HG03025 (cell line): ENCODE measurements at regions not wholly inside any gene's neighbourhood (a gene's known extent, or its start where the extent isn't known, plus 50 kb on each side); places are given as distances from the start of the nearest gene placed in this dataset.
"Not testable (repeated sequence)": the region's sequence is repeated elsewhere in the genome, so short reads cannot be mapped to it uniquely, and the experiment has no call there.

Source experiments
- ATAC-seq: cut with Tn5 transposase; IDR thresholded peaks from one replicate; pipeline ENCODE4 v1.9.1; 2021; ENCODE audit warnings: mild to moderate bottlenecking, moderate library complexity; ENCODE audit not compliant: unreplicated experiment, low FRiP score

GRCh38 chr3:59171491-59171890 lies 121.7 kb upstream of the CFAP20DC start:
- no peak for ATAC-seq

DNA sequence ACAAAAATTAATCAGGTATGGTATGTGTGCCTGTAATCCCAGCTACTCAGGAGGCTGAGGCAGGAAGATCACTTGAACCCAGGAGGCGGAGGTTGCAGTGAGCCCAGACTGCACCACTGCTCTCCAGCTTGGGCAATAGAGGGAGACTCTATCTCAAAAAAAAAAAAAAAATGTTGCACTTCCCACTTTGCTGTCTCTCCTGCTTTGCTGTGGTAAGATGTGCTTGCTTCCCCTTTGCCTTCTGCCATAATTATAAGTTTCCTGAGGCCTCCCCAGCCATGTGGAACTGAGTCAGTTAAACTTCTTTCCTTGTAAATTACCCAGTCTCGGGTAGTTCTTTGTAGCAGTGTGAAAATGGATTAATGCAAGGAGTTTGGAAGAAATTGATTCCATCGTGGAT lies 120.3 kb upstream of the CFAP20DC start:
- not testable (repeated sequence) for ATAC-seq

DNA sequence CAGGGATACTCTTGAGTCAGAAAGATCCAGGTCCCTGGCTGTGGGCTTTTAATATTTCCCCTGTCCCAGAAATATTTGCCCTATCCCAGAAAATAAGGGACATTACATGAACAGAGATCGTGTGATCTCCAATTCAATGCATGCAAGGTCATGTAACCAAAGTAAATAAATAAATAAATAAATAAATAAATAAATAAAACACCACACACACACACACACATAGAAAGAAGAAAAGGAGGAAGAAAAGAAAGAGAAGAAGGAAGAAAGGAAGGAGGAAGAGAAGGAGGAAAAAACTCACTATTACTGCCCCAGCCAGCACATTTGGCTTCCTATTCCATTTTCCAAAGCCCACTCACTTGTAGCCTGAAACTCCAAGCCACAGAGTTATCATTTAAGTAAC lies 117.9 kb upstream of the CFAP20DC start:
- no peak for ATAC-seq

- ATAC-seq = no peak
Measured at GRCh38 chr3:59163953-59164352, 114.1 kb upstream of the CFAP20DC start.

DNA sequence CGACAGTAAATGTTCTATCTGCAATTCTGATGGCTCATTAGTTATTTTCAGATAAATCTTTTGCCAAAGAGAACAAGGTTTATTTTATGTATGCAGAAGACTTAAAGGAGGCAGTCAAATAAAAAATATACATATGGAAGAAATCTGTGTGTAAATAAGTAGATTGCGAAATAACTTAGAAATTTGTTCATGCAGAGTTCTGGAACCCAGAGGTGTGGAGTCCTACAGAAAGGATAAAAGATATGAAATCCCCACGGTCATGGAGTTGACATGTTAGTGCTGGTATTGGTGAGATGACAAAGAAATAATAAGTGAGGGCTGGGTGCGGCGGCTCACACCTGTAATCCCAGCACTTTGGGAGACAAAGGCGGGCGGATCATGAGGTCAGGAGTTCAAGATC lies 111.2 kb upstream of the CFAP20DC start:
- no peak for ATAC-seq

DNA sequence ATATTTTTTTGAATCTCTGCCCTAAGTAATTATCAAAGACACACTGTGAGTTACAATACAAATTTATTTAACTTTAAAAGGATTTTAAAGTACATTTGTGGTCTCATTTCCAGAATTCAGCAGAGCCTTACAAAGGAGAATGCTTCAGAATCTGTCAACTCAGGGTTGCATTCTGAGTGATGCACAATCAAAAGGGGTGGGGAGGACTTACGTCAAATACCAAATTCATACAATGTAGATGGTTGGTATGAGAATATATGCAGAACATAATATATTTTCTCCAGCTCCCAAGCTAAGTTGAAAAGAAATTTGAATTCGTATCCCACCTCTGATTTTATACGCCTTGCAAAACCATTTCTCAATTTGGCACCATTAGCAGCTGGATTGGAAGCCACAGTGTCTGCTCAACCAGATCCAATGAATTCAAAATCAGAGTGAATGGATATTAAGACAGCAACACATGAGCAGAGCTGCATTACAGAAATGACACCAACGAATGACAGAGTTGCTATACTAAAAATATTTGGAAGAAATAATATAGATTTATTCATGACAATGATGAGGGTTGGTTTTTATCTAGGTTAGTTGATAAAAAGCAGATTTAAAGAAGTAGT lies 110.4 kb upstream of the CFAP20DC start:
- no peak for ATAC-seq

DNA sequence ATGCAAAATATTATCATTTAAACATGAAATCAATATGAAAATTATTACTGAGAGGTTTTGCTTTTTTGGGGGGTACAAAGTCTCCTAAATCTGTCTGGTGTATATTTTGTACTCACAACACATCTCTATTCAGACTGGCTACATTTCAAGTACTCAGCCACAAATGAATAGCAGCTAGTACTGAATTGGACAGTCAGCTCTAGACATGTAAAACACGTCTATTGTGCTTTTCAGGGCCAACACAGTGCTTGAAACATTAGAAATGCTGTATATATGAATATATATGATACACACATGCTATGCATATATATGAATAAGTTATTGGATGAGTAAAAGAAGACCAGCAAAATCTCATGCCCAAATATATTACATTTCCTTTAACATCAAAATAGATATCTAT lies 103.8 kb upstream of the CFAP20DC start:
- no peak for ATAC-seq

- no peak for ATAC-seq
Measured at GRCh38 chr3:59152943-59153342, 103.1 kb upstream of the CFAP20DC start.

DNA sequence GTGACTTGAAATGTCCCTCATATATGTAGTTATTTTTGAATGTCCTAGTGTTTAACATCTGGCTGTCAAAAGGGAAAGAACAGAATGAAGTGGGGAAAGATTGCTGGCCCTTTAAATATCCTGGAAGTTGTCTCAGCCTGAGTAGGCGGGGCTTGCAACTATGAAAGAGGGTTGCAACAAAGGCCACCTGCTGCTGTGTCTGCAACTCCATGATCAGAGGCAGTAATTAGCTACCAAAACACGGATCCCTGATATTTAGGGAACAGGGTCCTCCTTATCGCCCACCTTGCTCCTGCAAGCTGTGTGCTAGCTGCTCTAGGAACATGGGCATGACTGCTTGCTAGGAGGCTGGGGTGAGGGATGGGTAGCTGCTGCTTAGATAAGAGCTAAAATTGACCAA lies 100.2 kb upstream of the CFAP20DC start:
- no peak for ATAC-seq

DNA sequence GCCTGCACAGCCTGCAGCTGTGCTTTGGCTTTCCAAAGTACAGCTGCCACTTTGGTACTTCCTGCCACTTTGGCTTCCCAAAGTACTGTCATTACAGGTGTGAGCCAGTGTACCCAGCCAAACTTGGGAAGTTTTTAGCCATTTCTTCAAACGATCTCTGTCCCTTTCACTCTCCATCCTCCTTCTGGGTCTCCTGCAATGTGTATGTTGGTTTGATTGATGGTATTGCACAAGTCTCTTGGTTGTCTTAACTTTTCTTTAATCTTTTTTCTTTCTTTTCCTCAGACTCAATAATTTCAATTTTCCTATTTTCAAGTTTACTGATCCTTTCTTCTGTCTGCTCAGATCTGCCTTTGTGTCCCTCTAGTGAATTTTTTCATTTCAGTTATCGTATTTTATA lies 99.3 kb upstream of the CFAP20DC start:
- no peak for ATAC-seq

DNA sequence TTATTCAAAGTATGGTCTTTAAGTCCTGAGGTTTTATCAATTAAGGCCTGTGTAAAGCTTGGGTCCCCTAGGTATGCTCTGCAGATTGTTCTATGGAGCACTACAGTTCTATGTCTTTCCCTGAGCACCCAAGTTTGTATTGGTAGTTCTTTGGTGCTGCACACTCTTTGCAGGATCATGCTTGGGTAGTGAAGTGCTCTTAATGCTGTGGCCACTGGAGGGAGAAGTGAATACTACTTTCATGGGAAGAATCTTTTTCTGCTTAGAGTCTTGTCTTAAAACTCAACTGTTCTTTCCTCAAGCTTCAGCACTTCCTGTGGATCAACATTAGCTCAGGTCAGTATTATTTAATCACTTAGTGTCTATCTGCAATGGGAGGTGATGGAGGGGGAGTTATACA lies 93.6 kb upstream of the CFAP20DC start:
- ATAC-seq = no peak

DNA sequence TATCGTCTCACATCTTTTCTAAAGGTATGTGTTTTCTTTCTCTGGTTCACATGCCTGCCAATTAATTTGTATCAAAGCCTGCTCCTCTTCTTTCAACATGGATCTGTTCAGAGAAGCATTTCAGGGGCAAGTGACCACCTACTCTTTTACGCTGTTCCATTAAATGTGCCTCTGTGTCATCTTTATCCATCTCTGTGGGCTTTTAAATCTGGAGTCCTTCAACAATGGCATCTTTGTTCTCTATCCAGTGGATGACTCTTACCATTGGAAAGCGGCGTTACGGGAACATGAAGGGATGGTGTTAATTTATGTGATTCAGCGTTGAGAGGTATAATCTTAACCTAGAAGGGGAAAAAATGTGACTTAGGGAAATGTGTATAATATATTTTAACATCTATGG lies 92.7 kb upstream of the CFAP20DC start:
- no peak for ATAC-seq

GRCh38 chr3:59138966-59139365 lies 89.1 kb upstream of the CFAP20DC start:
- no peak for ATAC-seq

GRCh38 chr3:59137415-59137814 lies 87.6 kb upstream of the CFAP20DC start:
- no peak for ATAC-seq

GRCh38 chr3:59136081-59136480 lies 86.3 kb upstream of the CFAP20DC start:
- ATAC-seq = no peak

GRCh38 chr3:59135096-59135495 lies 85.3 kb upstream of the CFAP20DC start:
- ATAC-seq = no peak

DNA sequence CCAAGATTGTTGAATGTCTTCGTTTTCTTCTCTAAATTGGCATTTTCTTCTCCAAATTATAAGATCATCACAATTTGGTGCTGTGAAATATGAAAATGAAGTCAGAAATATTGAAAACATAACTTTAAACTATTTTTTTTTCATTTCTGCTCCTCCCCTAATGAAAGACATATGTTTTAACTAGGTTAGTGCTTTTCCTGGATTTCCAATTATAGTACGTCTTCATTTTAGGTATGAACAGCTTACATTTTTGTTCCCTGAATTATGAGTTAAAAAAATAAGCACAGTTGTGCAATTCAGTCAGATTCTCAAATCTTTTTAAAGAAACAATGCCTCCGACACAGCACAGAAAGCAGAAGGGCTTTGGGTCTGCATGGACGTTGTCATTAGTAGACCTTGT lies 83.5 kb upstream of the CFAP20DC start:
- ATAC-seq = no peak

GRCh38 chr3:59131016-59131766 lies 81.4 kb upstream of the CFAP20DC start:
- no peak for ATAC-seq

- no peak for ATAC-seq
Measured at GRCh38 chr3:59128685-59129084, 78.9 kb upstream of the CFAP20DC start.

- ATAC-seq = no peak
Measured at GRCh38 chr3:59127071-59127470, 77.2 kb upstream of the CFAP20DC start.

GRCh38 chr3:59126446-59126845 lies 76.6 kb upstream of the CFAP20DC start:
- no peak for ATAC-seq

- ATAC-seq = no peak
Measured at GRCh38 chr3:59121346-59122144, 71.7 kb upstream of the CFAP20DC start.
